GM12891 (cell line): ENCODE measurements at regions not wholly inside any gene's neighbourhood (a gene's known extent, or its start where the extent isn't known, plus 50 kb on each side); places are given as distances from the start of the nearest gene placed in this dataset.

Experiments
- POLR2A ChIP-seq: IDR thresholded peaks from 2 replicates; pipeline ENCODE4 v1.6.1; 2011; ENCODE audit warnings: low read depth, low read length, control low read depth
- POLR2AphosphoS5 ChIP-seq: IDR thresholded peaks from 2 replicates; pipeline ENCODE4 v1.6.1; 2011; ENCODE audit warnings: low read depth, low read length, control low read depth

DNA sequence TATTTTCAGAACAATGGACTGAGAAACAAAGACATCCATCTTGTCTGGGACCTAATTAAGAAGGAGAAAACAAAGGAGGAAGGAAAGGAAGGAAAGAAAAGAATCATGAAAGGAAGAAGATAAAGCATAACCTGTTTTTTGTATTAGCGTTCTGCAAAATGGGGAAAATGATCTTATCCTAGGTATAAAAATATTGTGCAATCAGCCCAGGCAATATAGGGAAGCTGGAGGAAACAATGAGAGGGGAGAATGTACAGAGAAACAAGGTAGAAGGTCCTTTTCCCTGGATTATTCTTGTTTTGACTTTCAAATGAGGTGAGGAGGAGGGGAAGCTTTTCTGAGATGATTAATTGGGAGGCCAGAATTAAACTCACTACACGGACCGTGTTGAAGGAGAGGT lies 177.9 kb downstream of the COX7C start:
- TF ChIP-seq POLR2AphosphoS5 (no peak), POLR2A (no peak)
